HG03159 (cell line): ENCODE measurements at regions not wholly inside any gene's neighbourhood (a gene's known extent, or its start where the extent isn't known, plus 50 kb on each side); places are given as distances from the start of the nearest gene placed in this dataset.
"Not testable (repeated sequence)": the region's sequence is repeated elsewhere in the genome, so short reads cannot be mapped to it uniquely, and the experiment has no call there.

Source experiments
- ATAC-seq: cut with Tn5 transposase; IDR thresholded peaks from one replicate; pipeline ENCODE4 v1.9.1; 2021; ENCODE audit warnings: mild to moderate bottlenecking, moderate library complexity; ENCODE audit not compliant: unreplicated experiment

DNA sequence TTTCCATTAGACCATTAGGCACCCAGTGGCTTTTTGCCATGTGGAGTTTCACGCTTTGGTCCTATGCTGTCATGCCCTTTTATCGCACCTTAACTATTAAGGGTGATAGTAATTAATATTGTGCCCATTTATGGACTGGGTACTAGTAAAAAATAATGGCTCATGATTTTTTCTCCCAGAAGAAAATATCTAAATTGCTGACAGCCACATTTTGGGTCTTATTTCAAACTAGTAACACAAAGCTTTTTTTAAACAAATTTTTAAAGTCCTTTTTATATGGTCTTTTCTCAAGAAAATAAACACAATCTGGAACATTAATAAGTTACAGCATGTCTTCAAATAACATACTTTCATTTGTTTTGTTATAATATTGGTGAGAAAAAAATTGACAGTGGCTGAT lies 179.7 kb downstream of the ANKRD7 start:
- ATAC-seq = no peak

DNA sequence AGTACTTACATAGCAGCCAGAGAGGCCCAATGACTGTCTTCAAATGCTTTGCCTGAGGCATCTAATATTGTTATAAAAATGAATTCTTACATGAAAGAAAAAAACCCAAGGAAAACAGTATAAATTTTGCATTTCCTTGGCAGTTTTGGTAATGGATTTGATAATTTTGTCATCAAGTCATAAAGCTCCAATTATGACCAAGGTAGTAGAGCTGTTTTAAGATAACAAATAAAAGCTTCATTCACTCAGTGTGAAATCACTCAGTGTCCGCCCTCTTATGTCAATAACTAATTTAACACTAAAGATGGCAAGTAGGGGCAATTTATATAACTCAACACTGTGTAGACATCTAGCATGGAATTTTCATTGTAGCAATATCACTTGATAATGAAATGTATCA lies 193.9 kb downstream of the ANKRD7 start:
- no peak for ATAC-seq

DNA sequence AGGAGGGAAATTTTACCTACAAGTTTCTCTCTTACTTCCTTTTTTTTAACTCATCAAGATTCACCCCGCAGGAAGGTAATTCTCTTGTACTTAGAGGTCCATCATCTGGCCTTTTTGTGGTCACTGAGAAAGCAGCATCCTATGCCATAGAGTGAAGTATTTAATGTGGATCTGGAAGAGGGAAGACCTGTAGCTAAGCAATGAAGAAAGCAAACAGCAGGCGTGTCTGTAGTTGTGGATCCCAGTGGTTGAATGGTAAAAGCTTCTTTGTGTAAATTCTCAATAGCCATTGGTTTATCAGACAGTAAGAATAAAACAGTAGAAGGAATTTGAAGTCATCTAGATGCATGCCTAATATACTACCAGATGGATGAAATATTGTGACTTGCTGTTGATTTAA lies 196.4 kb downstream of the ANKRD7 start:
- ATAC-seq = no peak

DNA sequence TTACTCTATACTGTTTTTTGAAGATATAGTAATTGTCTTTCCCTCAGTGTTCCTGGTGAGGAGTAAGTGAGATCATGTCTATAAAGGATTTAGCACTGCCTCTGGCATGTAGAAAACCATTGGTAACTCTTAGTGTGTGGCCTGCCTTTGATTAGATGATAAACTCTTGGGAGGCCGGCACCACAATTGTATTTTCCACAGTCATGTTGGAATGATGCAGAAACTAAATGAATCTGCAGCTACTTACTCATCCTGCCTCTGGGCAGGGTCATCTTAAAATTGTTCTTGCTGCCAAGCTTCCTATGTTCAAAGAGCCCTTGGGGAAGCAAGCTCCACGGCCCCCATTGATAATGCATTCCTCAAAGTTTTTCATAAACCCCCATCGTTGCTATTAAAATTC lies 204.6 kb downstream of the ANKRD7 start:
- ATAC-seq = no peak

DNA sequence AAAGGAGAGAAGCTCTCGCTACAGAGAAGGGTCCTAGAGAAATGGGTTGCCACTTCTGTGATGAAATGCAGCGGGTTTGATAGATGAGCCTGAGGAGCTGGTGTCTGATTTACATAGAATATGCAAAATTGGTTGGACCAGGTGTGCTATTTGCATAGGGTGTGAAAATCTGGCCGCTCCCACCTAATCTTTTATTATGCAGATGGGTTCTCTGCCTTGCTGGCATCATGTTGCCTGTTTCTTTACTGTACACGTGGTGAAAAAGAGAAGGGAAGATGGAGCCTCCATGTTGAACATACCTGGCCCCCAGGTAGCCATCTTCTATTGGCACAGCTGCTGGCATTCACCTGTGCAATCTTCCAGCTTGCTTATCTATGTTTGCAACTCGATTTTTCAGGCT lies 212.2 kb downstream of the ANKRD7 start:
- ATAC-seq = no peak

DNA sequence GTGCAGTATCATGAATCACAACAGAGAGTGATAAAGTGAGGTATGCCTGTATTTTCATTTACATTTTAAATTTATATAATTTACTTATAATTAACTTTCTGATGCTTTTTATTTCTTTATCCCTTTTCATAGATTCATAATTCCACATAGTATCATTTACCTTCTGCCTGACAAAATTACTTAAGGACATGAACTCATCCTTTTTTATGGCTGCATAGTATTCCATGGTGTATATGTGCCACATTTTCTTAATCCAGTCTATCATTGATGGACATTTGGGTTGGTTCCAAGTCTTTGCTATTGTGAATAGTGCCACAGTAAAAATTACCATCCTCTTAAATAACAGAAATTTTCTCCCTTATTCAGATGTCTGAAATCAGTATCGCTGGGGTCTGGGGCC lies 224.5 kb downstream of the ANKRD7 start:
- ATAC-seq = not testable (repeated sequence)

DNA sequence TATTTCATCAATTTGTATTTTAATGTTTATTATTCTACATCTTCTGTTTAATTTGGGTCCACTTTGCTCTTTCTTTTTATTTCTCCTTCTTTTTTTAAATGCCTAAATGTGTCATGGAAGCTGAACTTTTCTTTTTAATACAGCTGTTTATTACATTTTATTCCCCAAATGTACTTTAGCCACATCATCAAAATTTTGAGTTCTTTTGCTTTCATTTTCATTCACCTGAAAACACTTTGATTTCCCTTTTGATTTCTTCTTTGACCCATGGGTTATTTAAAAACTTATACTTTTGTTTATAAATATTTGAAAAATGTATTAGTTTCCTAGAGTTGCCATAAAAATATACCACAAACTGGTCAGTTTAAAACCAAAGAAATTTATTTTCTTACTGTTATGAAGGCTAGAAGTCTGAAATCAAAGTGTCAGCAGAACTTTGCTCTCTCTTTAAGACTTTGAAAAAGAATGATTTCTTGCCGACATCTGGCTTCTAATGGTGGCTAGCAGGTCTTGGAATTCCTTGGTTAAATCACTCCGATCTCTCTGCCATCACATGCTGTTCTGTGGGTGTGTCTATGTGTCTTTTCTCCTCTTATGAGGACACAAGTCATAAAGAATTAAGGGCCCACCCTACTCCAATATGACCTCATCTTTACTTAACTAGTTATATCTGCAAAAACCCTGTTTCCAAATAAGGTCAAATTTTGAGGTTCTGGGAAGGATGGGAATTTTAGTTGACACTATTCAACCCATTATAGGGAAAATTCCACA lies 225.5 kb downstream of the ANKRD7 start:
- no peak for ATAC-seq

DNA sequence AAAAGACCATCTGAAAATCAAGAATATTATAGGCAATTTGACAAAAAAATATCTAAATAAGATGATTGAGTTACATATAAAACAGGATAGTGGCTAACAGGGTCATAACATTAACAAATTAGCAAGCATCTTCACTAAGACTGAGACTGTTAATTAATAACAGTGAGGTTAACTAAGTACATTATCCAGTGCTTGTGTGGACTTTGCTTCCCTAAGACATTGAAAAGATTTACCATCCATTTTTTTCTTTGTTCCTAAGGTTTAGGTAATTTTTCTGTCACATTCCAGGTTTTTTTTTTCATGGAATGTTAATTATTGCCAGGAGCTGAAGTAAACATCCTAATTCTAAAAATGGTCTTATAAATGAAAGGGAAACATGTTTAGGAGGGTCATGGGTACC lies 227.6 kb downstream of the ANKRD7 start:
- no peak for ATAC-seq

DNA sequence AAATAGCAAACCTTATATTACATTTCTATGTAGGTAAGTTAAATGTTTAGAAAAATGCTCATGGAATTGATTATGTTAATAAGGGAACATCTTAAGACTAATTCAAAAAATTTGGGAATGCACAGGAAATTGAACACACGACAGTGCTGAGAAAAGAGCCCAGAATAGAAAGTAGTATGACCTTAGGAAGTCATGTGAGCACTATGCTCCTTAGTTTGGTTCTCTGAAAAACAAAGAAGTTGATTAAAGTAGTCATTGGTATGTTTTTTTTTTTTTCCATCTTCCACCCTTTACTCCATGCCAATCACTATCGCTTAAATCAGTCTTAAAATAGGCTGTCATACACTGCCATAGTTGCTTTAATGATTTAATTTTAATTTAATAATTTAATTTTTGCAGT lies 242.9 kb downstream of the ANKRD7 start:
- ATAC-seq = no peak

DNA sequence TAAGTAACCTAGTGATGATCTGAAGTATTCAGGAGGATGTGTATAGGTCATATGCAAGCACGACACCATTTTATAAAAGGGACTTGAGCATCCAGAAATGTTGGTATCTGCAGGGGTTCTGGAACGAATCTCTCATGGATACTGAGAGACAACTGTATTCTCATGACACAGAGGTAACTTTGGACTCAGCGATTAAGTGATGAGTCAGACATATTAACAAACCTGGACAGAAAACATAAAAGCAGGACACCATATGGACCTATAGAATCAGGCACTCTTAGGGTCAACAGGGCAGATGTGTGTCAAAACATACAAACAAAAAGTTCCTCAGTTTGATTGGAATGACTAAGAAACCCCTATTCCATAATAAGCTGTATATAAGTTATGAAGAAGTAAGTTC lies 248.1 kb downstream of the ANKRD7 start:
- ATAC-seq = no peak

DNA sequence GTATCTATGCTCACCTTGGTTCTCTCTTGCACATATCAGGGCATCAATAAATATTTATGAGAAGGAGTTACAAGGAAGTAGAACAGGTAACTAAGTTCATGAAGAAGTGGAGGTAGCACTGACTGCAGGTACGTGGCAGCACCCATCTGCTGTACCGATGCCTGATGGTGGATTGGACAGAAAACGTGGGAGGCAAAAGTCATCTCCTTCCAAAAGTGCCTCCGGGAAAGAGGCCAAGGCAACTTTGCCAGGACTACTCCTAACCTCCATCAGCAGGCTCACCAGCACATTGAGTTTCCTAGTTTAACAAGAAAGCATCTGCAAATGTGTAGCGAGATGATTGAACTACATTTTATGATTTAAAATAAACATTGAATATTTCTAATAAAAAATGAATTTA lies 248.8 kb downstream of the ANKRD7 start:
- ATAC-seq = no peak

DNA sequence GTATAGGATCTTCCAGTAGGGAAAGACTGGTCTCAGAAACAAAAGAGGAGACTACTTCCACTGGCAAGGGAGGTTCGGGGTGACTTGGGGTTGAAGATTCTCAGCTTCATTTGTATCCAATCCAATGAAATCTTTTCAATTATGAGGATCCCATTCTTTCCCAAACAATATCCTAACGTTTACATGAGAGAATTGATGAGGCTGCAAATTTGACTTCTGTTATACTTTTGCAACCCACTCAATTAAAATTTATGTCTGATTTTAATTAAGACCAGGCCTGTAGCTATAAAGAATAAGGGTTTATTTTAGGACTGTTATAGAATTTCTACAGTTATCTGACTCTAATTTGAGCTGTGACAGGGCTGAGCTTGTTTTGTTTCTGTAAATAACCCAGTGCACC lies 251.5 kb downstream of the ANKRD7 start:
- no peak for ATAC-seq

DNA sequence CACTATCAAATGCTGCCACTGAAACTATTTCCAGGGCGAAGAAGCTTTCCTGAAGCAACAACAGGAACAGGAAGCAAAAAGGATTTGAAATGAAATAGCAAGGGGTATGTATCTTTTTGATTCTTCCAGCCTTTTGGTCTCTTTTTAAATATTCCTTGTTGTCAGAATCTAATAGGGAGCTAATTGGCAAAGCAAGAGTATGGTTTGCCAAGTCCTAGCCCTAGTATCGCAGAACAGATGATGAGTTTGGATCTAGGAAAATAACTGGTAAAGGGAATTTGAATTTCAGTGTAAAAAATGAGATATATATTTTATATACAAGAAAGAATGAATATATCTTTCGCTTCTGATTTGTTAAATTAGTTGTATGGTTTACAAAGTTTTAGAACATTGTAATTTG lies 252.5 kb downstream of the ANKRD7 start:
- no peak for ATAC-seq

DNA sequence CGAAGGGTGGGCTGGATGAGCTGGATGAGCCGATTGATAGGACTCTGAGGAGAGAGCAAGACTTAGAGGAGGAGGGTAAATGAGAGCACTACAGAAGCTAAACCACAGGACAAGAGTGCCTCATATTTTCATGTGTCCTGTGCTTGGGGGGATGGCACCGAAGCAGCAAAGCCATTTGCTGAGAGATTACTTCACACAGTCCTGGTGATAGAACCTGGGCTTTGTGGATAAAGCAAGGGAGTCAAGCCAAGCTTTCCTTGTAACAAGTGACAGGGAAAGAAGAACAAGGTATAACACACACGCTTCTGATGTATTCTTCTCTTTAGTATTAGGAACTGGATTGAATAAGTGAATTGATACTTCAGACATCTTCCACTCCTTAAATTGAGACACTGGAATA lies 253.7 kb downstream of the ANKRD7 start:
- no peak for ATAC-seq

DNA sequence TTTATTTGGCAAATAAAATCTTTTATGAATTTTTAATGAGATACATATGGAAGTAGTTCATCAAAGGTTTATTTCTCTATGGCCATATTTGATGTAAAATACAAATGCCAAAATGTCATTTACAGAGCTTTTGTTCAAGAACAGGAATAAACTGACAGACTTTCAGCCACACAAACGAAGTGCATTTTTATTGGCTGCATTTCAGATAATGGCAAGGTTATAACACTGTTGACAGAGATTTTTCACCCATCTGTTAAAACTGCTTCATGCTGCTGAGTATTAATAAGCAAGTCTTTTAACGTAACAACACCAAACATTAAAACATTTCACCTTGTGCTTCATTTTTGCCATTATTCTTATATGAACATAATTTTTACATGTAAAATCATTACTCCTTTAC lies 254.4 kb downstream of the ANKRD7 start:
- ATAC-seq = no peak

DNA sequence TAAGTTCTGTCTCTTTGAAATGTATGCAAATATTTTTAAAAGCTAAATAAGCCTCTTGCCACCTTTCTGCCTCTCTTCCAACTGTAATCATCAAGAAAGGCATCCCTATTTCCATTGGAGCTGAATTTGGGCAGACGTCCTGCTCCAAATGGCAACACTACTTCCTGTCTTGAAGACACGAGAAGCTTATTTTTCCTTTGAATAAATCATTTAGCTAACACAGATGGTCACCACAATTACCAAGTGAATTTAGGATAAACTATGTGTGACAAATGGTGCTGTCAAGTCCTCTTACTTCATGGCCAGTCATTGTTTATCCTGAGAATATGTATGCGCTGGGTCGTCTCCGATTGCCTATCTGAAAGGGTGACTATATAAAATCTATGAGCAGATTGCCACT lies 268.0 kb downstream of the ANKRD7 start:
- ATAC-seq = no peak

DNA sequence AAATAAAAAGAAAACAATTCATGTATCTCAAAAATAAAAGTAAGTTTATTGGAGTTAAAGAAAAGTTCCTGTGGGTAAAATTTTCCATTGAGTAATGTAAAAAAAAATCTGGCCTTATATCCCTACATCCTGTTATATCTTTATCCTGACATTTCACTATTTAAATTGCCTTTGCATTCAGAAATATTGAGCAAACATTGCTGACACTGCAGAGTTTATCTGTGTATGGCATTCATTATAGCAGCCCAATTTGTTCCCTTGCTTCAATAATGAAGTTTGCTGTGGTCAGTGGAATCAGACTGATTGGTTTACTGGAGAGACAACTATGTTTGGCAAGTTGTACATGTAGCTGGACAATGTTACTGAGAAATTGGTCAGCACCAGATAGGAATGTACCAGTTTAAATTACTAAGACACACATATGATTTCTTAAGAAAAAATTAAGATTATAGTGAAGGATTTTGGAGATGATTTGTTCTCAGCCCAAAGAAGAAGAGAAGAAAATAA lies 271.7 kb downstream of the ANKRD7 start:
- no peak for ATAC-seq

DNA sequence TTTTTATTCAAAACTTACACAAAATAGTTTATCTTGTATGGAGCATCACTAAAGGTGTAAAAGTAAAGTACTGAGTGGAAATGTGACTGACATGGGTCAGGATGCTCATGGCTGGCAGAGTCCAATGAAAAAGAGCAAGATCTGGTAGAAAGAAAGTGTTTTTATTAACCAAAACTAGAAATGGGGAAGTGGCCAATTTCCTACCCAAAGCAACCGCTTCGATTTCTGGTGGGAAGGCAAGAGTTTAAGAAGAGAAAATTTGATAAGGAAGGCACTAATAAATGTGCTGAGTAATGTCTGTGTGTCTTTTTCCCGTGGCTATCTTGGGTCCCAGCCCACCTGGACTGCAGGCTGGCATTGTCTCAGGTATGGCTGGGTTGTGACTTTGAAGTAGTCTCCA lies 277.7 kb downstream of the ANKRD7 start:
- no peak for ATAC-seq

DNA sequence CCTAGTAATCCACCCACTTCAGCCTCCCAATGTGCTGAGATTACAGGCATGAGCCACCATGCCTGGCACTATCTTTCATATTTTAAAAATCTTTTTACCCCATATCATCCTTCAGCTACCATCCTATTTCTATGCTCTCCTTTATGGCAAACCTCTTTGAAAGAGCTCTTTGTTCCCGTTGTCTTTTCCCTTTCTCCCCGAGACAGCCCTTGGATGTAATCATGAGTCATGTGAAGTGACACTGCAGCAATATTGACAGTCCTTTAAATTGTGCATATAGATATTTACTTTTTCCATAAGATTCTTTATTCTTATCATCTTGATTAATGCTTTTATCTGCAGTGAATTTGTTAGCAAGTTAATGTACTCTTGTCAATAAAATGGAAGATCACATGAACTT lies 286.6 kb downstream of the ANKRD7 start:
- no peak for ATAC-seq

DNA sequence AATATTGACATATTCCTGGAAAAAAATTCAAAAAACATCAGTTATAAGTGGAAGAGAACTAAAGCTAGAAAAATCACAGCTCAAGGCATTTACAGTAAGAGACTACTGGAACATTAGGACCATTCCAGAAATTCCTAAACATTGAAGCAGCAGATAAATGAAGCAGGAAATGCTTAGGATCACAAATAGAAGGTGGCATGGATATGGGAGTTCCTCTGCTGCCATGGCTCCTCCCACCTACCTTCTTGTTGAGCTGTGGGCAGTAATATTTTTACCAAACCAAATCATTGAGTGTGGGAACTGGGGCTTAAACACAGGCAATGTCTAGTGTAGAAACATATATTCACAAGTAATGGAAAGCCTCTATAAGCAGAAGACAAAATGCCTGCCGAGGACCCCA lies 292.8 kb downstream of the ANKRD7 start:
- no peak for ATAC-seq

DNA sequence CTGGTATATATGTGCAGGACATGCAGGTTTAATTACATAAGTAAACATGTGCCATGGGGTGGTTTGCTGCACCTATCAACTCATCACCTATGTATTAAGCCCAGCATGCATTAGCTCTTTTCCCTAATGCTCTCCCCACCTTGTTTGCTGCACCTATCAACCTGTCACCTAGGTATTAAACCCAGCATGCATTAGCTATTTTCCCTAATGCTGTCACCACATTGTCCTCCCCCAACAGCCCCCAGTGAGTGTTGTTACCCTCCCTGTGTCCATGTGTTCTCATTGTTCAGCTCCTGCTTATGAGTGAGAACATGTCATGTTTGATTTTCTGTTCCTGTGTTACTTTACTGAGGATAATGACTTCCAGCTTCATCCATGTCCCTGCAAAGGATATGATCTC lies 300.5 kb downstream of the ANKRD7 start:
- ATAC-seq = no peak

DNA sequence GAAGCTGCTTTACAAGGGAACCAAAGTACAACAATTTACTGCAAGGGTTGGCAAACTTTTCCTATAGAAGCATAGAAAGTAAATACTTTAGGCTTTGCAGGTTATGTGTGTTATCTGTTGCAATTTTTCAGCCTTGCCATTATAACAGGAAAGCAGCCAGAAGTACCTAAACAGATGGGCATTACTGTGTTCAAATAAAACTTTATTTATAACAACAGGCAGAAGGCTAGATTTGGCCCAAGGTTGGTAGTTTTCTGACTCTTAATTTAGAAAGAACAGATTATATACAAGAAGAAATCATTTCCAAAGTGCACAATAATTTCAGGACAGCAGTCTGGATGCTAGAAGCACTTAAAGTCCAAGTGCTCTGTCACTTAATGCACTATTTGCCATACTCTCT lies 307.1 kb downstream of the ANKRD7 start:
- ATAC-seq = no peak

DNA sequence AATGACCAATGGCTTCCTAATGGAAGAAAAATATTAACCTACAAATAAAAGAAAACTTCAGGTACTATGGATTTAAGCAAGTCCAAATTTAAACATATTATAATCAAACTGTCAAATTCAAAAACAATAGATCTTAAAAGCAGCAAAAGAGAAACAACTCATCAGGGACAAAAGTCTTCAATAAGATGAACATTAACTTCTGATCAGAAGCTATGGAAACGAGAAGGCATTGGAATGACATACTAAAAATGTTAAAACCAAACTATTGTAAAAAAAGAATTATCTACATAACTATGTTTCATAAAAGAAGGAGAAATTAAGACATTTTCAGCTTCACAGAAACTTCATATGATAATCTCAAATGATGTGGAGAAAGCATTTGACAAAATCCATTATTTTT lies 334.7 kb downstream of the ANKRD7 start:
- no peak for ATAC-seq
